Mesothelial cell of epicardium (in vitro differentiated cells): ENCODE measurements at regions not wholly inside any gene's neighbourhood (a gene's known extent, or its start where the extent isn't known, plus 50 kb on each side); places are given as distances from the start of the nearest gene placed in this dataset.

Source experiments
- DNase-seq, 2 experiments: peaks; one replicate each; pipeline ENCODE4 v3.0.0; 2021; ENCODE audit warnings: low spot score in 2 of 2; ENCODE audit not compliant: unreplicated experiment in 2 of 2
- H3K27ac Mint-ChIP-seq: 2 replicates; pipeline ENCODE4 v1.8.0; 2021; ENCODE audit warnings: mixed read lengths
- H3K27me3 Mint-ChIP-seq: 2 replicates; pipeline ENCODE4 v1.8.0; 2021; ENCODE audit warnings: low read depth, mixed read lengths
- H3K36me3 Mint-ChIP-seq: 2 replicates; pipeline ENCODE4 v1.8.0; 2021; ENCODE audit warnings: mixed read lengths
- H3K4me1 Mint-ChIP-seq: 2 replicates; pipeline ENCODE4 v1.8.0; 2021; ENCODE audit warnings: mixed read lengths
- H3K4me3 Mint-ChIP-seq: 2 replicates; pipeline ENCODE4 v1.8.0; 2021; ENCODE audit warnings: mild to moderate bottlenecking, moderate library complexity, mixed read lengths
- H3K9me3 Mint-ChIP-seq: 2 replicates; pipeline ENCODE4 v1.8.0; 2021; ENCODE audit warnings: mixed read lengths
- CTCF ChIP-seq: fragments of 200-600 bp; sonication (generic); IDR thresholded peaks from one replicate; pipeline ENCODE4 v1.5.0; 2021; ENCODE audit warnings: antibody characterized with exemption; ENCODE audit not compliant: unreplicated experiment

GRCh38 chr7:121490309-121490708 is 94.2 kb upstream of the FAM3C start:
- no peak for TF ChIP-seq CTCF
- H3K36me3 Mint-ChIP-seq = no peaks in the 10 kb centered on the region
- peaks cover 6% of the 10 kb centered on the region for H3K4me1 Mint-ChIP-seq
- peaks cover 8% of the 10 kb centered on the region for H3K9me3 Mint-ChIP-seq
- DNase-seq = no peak
- no peaks in the 10 kb centered on the region for H3K27me3 Mint-ChIP-seq
- no peak overlapping the region for H3K4me3 Mint-ChIP-seq
- no peak overlapping the region for H3K27ac Mint-ChIP-seq

GRCh38 chr7:121489440-121489839 is 93.3 kb upstream of the FAM3C start:
- no peak for TF ChIP-seq CTCF
- no peak for DNase-seq
- Mint-ChIP-seq H3K4me3 (no peak overlapping the region), H3K4me1 (peaks cover 6% of the 10 kb centered on the region), H3K27me3 (no peaks in the 10 kb centered on the region), H3K36me3 (no peaks in the 10 kb centered on the region), H3K9me3 (peaks cover 8% of the 10 kb centered on the region), H3K27ac (no peak overlapping the region)

GRCh38 chr7:121488111-121488650 is 92.1 kb upstream of the FAM3C start:
- H3K4me1 Mint-ChIP-seq = peaks cover 6% of the 10 kb centered on the region
- H3K4me3 Mint-ChIP-seq = no peak overlapping the region
- no peak for TF ChIP-seq CTCF
- no peaks in the 10 kb centered on the region for H3K36me3 Mint-ChIP-seq
- H3K27ac Mint-ChIP-seq = no peak overlapping the region
- no peaks in the 10 kb centered on the region for H3K27me3 Mint-ChIP-seq
- peaks cover 8% of the 10 kb centered on the region for H3K9me3 Mint-ChIP-seq
- DNase-seq = no peak

- Mint-ChIP-seq H3K27ac (no peak overlapping the region), H3K36me3 (no peaks in the 10 kb centered on the region), H3K4me3 (no peak overlapping the region), H3K4me1 (peaks cover 18% of the 10 kb centered on the region), H3K9me3 (peaks cover 7% of the 10 kb centered on the region), H3K27me3 (no peaks in the 10 kb centered on the region)
- no peak for TF ChIP-seq CTCF
- no peak for DNase-seq
Observed at GRCh38 chr7:121486590-121486989, 90.5 kb upstream of the FAM3C start.

GRCh38 chr7:121485467-121486243 is 89.5 kb upstream of the FAM3C start:
- Mint-ChIP-seq H3K27me3 (no peaks in the 10 kb centered on the region), H3K4me3 (no peak overlapping the region), H3K36me3 (no peaks in the 10 kb centered on the region), H3K27ac (no peak overlapping the region), H3K4me1 (peaks cover 25% of the 10 kb centered on the region), H3K9me3 (no peaks in the 10 kb centered on the region)
- TF ChIP-seq CTCF = no peak
- no peak for DNase-seq
